GM18870 (cell line): ENCODE measurements at regions not wholly inside any gene's neighbourhood (a gene's known extent, or its start where the extent isn't known, plus 50 kb on each side); places are given as distances from the start of the nearest gene placed in this dataset.
"Not testable (repeated sequence)": the region's sequence is repeated elsewhere in the genome, so short reads cannot be mapped to it uniquely, and the experiment has no call there.

ENCODE experiments used
- ATAC-seq: cut with Tn5 transposase; IDR thresholded peaks from one replicate; pipeline ENCODE4 v1.9.1; 2021; ENCODE audit warnings: moderate library complexity; ENCODE audit not compliant: unreplicated experiment

DNA sequence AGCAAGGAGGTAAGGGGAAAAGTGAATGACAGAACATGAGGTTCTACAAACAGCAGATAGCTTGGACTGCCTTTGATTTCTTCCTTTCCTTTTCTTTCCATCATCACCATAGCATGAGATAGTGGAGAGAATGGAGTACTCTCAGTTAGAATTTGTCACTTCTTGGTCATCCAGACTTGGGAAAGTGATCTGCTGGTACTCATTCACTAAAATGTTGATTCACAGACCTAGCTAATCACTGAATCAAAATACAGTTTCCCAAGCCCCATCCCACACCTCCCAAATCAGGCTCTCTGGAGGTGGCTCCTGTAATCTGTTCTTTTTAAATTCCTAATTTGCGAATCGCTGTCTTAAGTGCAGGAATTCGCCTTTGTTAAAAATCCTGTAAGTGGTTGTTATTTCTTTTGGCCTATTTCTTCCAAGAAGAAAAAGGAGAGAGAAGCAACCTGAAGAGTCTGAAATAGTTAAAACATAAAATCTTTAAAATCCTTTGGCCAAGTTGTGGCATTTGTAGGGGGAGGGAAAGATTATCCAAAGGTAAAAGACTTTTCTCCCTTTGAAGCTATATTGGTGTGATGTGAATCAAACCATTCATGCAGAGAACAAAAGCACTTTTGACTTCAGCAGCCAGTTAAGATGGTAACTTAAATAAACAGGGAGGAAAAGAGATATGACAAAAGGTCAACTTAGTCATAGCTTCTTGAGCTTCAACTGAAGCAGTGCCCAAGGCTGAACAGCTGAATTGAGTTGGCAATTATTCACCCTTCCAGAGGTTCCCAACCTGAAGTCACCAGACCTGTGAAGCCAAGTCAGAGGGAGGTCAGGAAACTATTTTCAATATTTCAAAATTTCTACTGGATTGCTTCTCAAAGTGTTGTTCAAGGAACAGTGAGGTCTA lies 255.1 kb upstream of the KRR1 start:
- ATAC-seq: no peak

DNA sequence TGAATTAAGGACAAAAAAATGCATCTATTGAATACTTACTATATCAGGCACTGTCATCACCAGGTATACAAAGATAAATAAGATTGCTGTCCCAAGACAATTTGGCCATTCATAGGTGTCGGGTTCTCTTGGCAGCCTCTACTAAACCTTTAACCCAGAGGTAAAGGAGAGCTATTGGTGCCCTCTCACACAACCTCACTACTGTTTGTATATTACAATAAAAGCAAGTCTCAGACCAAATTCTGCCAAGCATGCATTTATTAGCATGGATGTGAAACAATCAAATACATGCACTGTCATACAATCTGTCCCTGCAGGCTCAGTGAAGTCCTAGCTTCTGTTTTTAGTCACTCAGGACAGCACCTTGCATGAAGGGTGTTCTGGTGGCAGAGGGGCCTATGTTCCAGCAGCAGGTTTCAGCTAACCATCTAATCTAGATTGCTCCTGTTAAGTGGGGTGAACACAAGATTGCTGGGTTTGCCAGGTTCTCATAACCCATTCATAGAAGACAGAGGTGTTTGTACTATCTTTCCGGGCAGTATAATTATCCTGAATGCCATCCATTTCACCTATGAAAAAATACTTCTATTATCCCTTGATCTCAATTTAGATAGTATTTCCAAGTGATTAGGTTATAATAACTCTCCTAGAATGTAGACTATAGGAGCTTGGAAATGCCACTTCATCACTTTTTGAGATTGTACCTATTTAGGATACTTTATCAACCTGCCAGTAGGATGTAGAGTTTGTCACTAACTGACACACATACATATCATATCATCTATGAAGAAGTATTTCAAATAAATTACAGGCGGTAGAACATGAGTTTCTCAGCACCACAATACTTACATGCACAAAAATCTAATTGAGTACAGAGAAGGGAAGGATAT lies 254.0 kb upstream of the KRR1 start:
- ATAC-seq: no peak

DNA sequence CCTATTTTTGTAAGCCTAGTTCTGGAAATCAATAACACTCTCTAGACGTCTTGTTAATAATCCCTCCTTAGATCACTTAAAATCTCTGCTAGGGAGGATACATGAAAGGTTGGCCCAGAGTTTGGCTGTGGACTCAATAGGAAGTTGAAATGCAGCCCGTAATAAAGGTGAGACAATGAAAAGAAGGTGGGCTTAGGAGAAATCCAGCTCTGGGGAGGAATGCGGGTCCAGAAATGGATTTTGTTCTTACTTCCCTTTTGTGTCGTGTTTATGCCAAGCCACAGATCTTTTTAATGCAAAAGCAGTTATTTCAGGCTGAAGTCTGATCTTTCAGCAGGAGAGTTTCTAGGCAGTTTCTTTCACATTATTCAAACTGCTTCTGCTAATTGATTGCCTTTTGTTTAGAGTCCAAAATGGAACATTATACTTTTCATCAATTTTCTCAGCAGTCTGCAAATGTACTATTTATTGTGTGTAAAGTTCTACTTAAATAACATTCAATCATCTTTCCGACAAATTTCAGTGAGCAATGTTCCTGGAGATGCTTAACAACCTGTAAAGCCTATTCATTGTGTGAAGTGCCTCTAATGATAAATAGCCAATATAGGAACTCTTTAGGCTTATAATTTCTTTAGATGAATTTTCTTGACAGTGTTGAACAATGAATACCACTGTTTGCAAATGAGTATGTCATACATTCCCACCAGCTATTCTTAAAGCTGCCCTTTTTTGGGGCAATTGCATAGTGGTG lies 252.9 kb upstream of the KRR1 start:
- no peak for ATAC-seq

DNA sequence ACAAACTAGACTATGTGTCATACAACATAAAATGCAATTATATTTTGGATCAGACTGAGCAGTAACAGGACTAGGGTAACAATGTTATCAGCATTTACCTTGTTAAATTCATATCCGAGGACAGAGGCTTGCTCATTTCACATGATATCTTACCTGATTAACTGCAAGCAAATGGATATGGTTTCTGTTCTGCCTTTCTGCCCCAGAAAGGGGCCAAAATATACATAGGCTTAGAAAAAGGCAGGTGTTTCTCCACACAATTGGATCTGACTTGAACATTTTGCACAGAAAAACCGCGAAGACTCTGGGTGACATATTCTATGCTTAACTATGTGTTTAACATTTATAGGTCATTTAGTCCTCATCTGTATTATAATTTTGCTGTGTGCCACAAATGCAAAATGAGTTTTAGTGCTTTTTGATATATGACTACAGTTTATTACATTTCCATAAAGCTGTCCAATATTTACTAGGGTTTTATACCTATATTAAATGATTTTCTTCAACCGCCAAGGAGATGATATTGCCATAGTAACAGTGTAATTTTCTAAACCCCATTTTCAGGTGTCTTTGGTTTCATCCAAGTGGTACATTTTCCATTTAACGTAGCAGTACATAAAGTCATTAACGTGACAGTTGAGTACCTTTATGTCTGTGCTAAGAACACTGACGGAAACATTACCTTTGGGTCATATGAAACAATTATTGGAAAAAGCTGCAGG lies 249.3 kb upstream of the KRR1 start:
- no peak for ATAC-seq

DNA sequence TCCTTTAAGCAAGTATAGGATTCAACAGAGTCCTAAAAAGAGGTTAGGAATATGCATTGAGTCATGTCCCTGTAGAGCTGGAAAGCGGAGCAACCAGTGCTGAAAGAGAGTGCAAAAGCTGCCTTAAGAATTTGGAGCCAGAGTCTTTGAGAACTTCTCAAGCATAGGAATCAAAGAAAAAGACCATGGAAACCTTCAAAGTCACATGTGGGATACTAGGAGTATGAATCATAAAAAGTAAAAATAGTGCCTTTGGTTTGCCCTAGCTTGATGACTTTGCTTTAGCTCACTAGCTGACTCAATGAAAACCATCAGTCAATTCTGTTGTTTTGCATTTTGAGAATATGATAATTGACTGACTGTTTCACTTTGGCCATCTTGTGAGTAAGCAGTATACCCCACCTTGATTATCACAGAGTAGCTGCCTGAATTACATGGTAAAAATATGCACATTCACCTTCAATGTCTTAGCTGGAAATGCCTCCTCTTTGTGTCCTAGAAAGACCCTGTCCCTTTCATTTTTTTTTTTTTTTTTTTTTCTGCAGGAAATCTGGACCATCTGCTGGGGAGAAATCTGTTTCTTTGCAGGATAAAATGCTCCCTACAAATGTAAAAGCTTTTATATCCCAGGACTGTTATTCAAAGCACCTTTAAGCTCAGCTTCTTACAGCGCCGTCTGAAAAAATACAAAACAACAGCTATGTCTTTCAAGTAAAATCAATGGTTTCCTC lies 248.6 kb upstream of the KRR1 start:
- ATAC-seq: peak; percentile 62

DNA sequence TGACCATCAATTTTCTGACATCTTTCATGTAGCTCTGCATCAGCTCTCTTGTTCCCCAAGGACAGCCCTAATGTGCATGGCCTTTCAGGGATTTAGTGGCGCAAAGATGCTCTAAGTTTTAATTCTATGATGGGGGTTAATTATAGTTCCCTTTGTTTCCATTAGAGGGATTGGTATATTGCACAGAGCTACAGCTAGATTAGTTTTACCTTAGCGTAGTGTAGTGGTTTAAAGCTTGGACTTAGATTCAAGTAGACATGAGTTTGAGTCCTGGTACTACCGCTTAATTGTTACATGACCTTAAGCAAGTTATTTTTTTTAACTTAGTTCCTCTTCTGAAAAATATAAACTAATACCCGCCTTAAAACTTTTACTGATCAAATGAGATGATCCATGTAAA lies 247.8 kb upstream of the KRR1 start:
- ATAC-seq: no peak

DNA sequence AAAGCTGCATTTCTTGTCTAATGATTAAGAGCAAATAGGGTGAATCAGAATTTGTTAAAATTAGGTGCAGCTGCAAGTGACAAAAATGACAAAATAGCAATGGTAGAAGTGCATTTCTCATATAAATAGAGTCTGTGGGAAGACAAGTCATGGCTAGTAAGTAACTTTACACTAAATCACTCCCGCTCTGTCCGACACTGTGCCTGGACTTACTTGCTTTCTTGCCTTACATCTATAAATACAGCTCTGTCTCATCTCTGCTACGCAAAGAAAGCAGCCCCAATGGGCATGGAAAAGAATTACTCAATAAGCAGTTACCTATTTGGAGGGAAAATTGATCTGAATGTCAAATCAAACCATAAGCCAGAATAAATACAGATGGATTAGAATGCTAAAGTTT lies 245.4 kb upstream of the KRR1 start:
- ATAC-seq: no peak

DNA sequence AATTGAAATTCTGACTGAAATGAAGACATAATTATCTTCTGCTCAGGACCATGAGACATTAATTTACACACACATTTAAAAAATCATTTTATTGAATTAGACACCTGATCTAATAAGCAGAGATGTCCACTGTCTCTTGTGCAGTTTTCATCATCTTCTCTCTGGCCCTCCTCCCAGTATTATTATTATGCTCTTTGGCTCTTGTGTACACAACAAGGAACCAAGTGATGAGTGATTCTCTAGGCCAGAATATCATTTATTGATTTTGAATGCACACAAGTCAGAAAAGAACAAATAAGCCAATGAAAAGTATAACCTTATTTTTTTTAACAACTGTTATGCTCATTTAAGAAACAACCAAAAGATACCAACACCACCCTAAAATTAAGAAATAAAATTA lies 244.7 kb upstream of the KRR1 start:
- ATAC-seq: no peak

DNA sequence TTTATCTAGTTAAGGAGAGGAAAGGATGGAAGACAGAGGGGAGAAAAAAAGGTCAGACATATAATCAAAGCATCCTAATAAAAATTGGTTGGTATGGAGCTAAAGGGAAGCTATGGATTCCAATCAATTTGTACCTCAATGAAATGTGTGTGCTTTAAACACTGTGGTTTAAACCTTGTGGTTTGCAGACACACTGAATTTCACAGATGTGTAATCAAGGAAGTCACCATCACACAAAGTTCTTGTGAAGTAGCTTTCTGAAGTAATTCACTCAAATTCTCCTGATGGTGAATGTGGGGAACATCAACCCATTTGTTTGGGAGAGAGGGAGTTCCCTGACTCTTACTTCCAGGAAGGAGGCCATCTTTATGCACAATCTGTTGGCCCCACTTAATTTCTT lies 243.3 kb upstream of the KRR1 start:
- ATAC-seq: no peak

DNA sequence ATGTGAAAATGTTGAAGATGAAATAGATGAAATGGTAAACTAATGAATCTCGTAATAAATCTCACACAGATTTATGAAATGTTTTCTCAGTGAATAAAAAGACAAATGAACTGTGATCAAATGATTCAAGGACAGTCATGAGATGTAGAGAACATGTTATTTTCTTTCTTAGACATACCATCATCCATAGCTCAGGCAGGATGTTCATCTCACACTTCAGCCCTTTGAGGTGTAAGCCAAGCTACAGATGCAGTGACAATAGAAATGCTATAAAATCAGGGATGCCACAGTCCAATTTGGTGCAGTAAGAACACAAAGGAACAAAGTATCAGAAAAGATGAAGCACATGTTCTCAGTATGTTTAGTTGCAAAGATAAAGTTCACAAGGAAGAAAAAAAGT lies 242.7 kb upstream of the KRR1 start:
- ATAC-seq: no peak

DNA sequence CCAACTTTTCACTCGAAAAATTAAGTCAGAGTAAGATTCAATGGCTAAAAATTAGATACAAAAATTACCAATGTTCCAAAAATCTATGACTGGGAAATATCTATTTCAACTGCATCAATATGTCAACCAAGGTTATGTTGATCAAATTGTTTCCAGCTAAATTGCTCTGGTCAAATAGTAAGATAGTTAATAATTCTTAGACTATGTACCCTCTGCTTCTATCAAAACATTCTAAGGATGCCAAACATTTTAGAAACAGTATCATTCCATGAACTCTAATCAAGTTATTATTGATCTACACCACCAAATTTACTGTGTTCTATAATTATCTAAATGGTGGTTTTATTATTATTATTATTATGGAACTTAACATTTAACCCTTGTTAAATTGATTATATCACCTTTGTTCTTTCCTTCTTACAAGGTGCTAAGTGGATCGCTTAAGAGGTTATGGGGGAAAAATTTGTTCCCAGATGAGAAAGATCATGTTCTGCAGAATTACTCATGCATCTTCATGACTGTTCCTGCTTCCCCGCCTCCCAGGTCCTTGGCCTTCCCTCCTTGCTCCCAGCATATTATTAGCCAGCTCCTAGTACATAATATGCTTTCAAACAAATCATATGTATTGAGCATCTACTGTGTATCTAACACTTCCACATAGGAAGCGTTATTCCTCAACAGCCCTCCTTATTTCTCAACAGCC lies 240.5 kb upstream of the KRR1 start:
- ATAC-seq: no peak

DNA sequence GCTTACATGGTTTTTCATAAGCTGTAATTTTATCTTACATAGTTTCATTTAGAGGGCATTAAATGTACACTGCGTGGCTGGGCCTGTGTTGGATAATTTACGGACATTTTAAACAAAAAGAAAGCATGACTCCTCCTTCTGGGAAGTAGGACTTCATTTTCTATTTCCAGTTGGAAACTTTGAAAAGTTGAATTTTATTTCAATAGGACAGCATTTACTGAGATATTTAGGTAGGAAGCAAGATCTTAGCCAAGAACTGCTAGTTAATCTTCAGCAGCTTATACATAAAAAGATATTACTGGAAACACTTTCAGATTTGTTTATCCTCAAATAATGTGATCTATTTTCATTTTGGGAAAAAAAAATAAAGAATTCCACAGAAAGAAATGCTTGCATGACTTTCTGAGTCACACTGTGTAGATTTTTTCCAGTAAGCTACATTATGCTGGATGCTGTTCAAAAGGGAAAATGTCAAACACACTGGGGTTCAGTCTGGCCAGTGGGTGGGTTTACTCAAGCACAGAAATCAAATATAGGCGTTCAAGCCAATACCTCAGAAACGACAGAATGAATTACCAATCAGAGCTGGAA lies 239.4 kb upstream of the KRR1 start:
- no peak for ATAC-seq

DNA sequence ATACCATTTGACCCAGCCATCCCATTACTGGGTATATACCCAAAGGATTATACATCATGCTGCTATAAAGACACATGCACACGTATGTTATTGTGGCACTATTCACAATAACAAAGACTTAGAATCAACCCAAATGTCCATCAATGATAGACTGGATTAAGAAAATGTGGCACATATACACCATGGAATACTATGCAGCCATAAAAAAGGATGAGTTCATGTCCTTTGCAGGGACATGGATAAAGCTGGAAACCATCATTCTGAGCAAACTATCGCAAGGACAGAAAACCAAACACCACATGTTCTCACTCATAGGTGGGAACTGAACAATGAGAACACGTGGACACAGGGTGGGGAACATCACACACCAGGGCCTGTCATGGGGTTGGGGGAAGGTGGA lies 237.6 kb upstream of the KRR1 start:
- not testable (repeated sequence) for ATAC-seq

DNA sequence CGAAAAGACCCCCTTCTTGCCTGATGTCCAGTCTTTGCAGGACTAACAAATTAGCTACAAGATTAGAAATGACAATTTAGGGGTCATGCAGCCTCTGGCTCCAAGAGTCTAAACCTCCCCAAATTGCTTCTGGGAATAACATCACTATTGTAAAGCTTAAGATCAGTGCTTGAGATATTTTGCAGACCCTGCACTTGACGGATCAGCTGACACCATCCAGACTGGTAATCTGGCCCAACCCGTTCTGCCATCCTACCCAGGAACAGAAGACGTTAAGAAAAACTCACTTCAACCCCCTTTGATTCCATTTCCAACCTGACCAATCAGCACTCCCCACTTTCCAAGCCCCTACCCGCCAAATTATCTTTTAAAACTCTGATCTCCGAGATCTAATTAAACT lies 236.7 kb upstream of the KRR1 start:
- ATAC-seq: no peak

DNA sequence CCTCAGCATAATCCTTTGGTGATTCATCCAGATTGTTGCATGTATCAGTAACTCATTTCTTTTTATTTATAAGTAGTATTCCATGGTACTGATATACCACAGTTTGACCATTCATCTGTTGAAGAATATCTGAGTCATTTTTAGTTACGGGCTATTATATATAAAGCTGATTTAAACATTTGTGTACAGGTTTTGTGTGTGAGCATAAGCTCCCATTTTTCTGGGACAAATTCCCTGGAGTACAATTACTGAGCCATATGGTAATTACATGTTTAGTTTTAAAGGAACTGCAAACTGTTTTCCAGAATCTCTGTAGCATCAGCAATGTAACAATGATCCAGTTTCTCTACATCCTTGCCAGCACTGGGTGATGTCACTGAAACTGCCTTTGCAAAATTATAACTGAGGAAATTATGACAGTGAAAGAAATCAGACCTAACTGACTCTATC lies 236.2 kb upstream of the KRR1 start:
- ATAC-seq: no peak

DNA sequence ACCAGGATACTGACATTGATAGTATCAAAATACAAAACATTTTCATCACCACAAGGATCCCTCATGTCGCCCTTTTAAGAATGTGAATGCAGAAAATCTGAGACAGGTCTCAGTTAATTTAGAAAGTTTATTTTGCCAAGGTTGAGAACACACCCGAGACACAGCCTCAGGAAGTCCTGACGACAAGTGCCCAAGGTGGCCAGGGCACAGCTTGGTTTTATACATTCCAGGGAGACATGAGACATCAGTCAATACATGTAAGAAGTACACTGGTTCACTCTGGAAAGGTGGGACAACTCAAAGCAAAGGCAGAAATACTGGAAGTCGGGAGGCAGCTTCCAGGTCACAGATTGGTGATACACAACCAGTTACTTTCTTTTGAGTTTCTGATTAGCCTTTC lies 235.2 kb upstream of the KRR1 start:
- ATAC-seq: no peak

DNA sequence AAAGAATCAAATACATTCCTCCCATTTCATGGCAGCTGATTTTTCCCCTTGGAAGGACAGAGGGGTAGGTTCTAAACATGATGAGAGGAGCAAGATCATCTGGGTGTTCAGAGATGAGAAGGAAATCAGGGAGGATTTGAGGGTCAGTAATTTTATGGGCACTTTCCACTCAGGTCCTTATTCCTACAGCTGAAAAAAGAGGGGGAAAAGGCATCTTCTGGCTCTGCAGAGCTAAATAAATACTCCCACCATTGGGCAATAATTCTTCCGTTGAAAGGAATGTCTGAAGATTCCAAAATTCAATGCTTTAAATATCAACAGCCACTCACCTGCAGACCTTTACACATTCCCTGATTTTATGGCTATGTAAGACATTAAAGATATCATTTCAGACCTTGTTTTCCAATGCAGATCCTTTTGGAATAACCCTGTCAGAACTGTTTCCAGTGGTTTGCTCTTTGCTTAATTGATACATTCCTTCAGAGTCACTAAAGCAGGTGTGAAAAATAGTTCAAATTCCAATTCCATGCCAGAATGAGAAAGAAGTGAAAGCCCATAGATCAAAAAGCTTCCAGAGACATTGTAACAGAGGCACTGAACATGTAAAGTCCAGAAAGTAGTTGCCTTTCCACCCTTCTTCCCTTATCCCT lies 233.3 kb upstream of the KRR1 start:
- ATAC-seq: no peak

DNA sequence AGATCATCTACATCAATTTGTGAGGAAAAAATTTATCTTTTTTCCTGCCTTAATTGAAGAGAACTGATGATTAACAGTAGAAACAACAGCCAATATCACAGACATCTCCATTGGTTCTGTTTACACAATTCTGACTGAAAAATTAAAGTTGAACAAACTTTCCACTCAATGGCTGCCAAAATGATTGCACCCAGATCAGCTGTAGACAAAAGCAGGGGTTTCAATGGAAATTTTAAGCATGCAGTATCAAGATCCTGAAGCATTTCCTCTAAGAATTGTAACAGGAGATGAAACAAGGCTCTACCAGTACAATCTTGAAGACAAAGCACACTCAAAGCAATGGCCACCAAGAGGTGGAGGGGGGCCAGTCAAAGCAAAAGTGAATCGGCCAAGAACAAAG lies 231.6 kb upstream of the KRR1 start:
- ATAC-seq: no peak
